NCI-H2081 treated with DMSO at 0.1 percent for 48 hours (cell line): ENCODE measurements at regions not wholly inside any gene's neighbourhood (a gene's known extent, or its start where the extent isn't known, plus 50 kb on each side); places are given as distances from the start of the nearest gene placed in this dataset.

ENCODE experiments used
- DNase-seq: peaks from one replicate; lab custom pipeline; 2025; lab: John Stamatoyannopoulos, UW

- DNase-seq, result no peak
Observed at GRCh38 chr7:52980129-52980528, 55.3 kb upstream of the POM121L12 start.

- DNase-seq, result no peak
Observed at GRCh38 chr7:52973126-52973525, 62.3 kb upstream of the POM121L12 start.

GRCh38 chr7:52962402-52963076 is 72.9 kb upstream of the POM121L12 start:
- no peak for DNase-seq

- no peak for DNase-seq
Observed at GRCh38 chr7:52961084-52961483, 74.3 kb upstream of the POM121L12 start.

GRCh38 chr7:52959878-52960660 is 75.4 kb upstream of the POM121L12 start:
- no peak for DNase-seq

- no peak for DNase-seq
Observed at GRCh38 chr7:52959336-52959735, 76.1 kb upstream of the POM121L12 start.

- DNase-seq, result no peak
Observed at GRCh38 chr7:52958621-52959140, 76.8 kb upstream of the POM121L12 start.

- DNase-seq, result no peak
Observed at GRCh38 chr7:52956379-52956915, 79.0 kb upstream of the POM121L12 start.

GRCh38 chr7:52955522-52955921 is 79.9 kb upstream of the POM121L12 start:
- no peak for DNase-seq

GRCh38 chr7:52944921-52945320 is 90.5 kb upstream of the POM121L12 start:
- no peak for DNase-seq

- no peak for DNase-seq
Observed at GRCh38 chr7:52940481-52940880, 95.0 kb upstream of the POM121L12 start.

- DNase-seq, result no peak
Observed at GRCh38 chr7:52938455-52939133, 96.8 kb upstream of the POM121L12 start.

- no peak for DNase-seq
Observed at GRCh38 chr7:52936750-52937149, 98.7 kb upstream of the POM121L12 start.

- DNase-seq, result no peak
Observed at GRCh38 chr7:52928591-52928990, 106.8 kb upstream of the POM121L12 start.

- DNase-seq, result no peak
Observed at GRCh38 chr7:52925332-52925731, 110.1 kb upstream of the POM121L12 start.

GRCh38 chr7:52920977-52921376 is 114.5 kb upstream of the POM121L12 start:
- DNase-seq, result no peak

GRCh38 chr7:52917982-52918578 is 117.4 kb upstream of the POM121L12 start:
- DNase-seq, result no peak

- DNase-seq, result no peak
Observed at GRCh38 chr7:52911795-52912194, 123.6 kb upstream of the POM121L12 start.

GRCh38 chr7:52911326-52911725 is 124.1 kb upstream of the POM121L12 start:
- DNase-seq, result no peak

GRCh38 chr7:52909935-52910334 is 125.5 kb upstream of the POM121L12 start:
- DNase-seq, result no peak

- no peak for DNase-seq
Observed at GRCh38 chr7:52909131-52909530, 126.3 kb upstream of the POM121L12 start.

- no peak for DNase-seq
Observed at GRCh38 chr7:52897713-52898112, 137.7 kb upstream of the POM121L12 start.
